ENCODE measurements at regions not wholly inside any gene's neighbourhood (a gene's known extent, or its start where the extent isn't known, plus 50 kb on each side); places are given as distances from the start of the nearest gene placed in this dataset.

DNA sequence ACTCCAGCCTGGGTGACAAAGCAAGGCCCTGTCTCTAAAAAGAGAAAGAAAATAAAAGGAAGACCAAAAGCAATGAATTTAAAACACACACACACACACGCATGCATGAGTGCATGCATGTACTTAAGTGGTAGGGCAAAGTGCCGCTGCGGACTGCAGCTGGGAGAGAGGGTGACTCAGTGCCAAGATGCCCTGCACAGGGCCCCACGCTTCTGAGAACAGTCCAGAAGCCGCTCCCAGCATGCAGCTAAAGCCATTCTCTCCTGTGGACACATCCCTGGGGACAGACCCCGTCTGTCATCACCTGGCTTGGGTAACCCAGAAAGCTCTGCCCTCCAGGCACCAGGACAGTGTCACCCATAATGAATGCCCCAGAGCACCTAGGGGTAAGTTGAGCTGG, 61.0 kb upstream of the MYL10 start:
- peak in 1 of 2 donors; percentile 77 for DNase-seq
- Histone ChIP-seq H3K27ac (no peak overlapping the region), H3K27me3 (peaks cover 0 to 11% (median 0%) of the 10 kb centered on the region in 3 donors), H3K36me3 (no peaks in the 10 kb centered on the region), H3K4me1 (peaks cover 8 to 23% (median 9%) of the 10 kb centered on the region in 4 donors), H3K9me3 (no peaks in the 10 kb centered on the region), H3K4me3 (no peak overlapping the region)
- TF ChIP-seq EP300 (IDR thresholded peaks at IDR 0.05) = no peak
- no peak for TF ChIP-seq POLR2A (IDR thresholded peaks at IDR 0.05)
- TF ChIP-seq POLR2AphosphoS5 (IDR thresholded peaks at IDR 0.05) = no peak
- no peak for TF ChIP-seq CTCF (IDR thresholded peaks at IDR 0.05)
- 42 to 51% (median 50%) methylated on average over 5 to 6 of the region's 6 CpGs for WGBS, 5 donors
- intact Hi-C loops (cut with DNase I; ENCODE audit: low total_unique reads) = loop anchor here (10.0 kb wide), 2 partner anchors 55 to 115 kb away; no protein-coding TSS in a partner anchor

DNA sequence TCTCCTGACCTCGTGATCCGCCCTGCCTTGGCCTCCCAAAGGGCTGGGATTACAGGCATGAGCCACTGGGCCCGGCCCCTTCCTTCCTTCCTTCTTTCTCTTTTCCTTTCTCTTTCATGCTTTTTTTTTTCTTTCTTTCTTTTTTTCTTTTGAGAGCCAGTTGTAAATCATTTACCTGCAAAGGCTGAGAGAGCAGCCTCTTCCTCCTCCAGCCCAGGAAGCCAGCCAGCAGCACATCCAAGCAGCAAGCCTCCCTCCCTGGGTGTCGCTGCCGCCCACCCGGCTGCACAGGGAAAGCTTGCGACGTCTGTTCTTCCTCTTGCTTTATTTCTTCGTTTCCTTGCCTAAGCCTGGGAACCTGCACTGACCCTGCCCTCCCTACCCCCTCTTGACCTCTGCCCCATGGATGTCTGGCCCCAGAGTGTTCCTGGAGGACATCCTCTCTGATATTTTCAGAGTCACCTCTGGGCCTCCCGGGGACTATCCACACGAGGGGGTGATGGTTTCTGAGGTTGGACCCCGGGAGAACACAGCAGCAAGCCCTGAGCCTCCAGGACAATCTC, 62.8 kb upstream of the MYL10 start:
- no peak overlapping the region for H3K4me3 ChIP-seq
- TF ChIP-seq EP300 (IDR thresholded peaks at IDR 0.05) (no peak), POLR2A (IDR thresholded peaks at IDR 0.05) (no peak), CTCF (IDR thresholded peaks at IDR 0.05) (no peak)
- peak; percentile 39 to 78 for DNase-seq
- intact Hi-C loops (cut with DNase I; ENCODE audit: low total_unique reads) = loop anchor here (10.0 kb wide), 2 partner anchors 53 to 113 kb away; no protein-coding TSS in a partner anchor
- H3K27me3 ChIP-seq = peaks cover 0 to 17% (median 0%) of the 10 kb centered on the region in 3 donors
- no peaks in the 10 kb centered on the region for H3K36me3 ChIP-seq
- H3K27ac ChIP-seq = peak overlapping the region in 1 of 5 donors; percentile 53
- peaks cover 8 to 23% (median 9%) of the 10 kb centered on the region in 4 donors for H3K4me1 ChIP-seq
- 17 to 37% (median 26%) methylated on average over 12 of the region's 12 CpGs for WGBS, 5 donors
- H3K9me3 ChIP-seq = no peaks in the 10 kb centered on the region

DNA sequence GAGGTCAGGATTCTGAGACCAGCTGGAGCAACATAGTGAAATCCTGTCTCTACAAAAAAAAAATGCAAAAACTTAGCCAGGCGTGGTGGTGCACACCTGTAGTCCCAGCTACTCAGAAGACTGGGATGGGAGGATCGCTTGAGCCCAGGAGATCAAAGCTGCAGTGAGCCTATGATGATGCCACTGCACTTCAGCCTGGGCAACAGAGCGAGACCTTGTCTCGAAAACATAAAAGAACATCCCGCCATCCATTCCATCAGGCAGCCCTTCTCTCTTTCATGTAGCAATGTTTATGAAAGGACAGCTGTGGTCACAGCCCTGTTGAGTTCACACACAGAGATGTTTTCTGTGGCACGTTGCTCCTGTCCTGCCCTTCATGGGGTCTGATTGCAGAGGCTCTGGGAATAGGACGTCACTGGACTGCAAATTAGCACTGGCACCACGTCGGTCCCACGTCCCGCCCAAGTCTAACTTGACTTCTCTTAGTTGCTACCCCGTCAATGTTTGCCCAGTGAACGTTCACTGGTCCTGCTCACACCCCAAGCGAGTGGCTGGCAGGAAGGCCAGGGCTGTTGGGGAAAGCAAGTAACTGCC, 64.5 kb upstream of the MYL10 start:
- 45 to 63% (median 58%) methylated on average over 14 of the region's 14 CpGs for WGBS, 5 donors
- no peaks in the 10 kb centered on the region for H3K36me3 ChIP-seq
- DNase-seq = no peak
- H3K4me1 ChIP-seq = peaks cover 1 to 16% (median 2%) of the 10 kb centered on the region in 4 donors
- H3K27ac ChIP-seq = no peak overlapping the region
- intact Hi-C loops (cut with DNase I; ENCODE audit: low total_unique reads) = loop anchor here (10.0 kb wide), 2 partner anchors 51 to 111 kb away; no protein-coding TSS in a partner anchor
- H3K9me3 ChIP-seq = no peaks in the 10 kb centered on the region
- no peak overlapping the region for H3K4me3 ChIP-seq
- no peak for TF ChIP-seq CTCF (IDR thresholded peaks at IDR 0.05)
- TF ChIP-seq EP300 (IDR thresholded peaks at IDR 0.05) = no peak
- no peak for TF ChIP-seq POLR2AphosphoS5 (IDR thresholded peaks at IDR 0.05)
- no peak for TF ChIP-seq POLR2A (IDR thresholded peaks at IDR 0.05)
- peaks cover 0 to 18% (median 0%) of the 10 kb centered on the region in 3 donors for H3K27me3 ChIP-seq

GRCh38 chr7:101698964-101699363, 69.9 kb upstream of the MYL10 start:
- Histone ChIP-seq H3K4me1 (no peaks in the 10 kb centered on the region), H3K27ac (no peak overlapping the region), H3K9me3 (no peaks in the 10 kb centered on the region), H3K27me3 (peaks cover 0 to 49% (median 0%) of the 10 kb centered on the region in 3 donors), H3K36me3 (no peaks in the 10 kb centered on the region), H3K4me3 (no peak overlapping the region)
- DNase-seq = no peak
- intact Hi-C loops (cut with DNase I; ENCODE audit: low total_unique reads) = loop anchor here (10.0 kb wide), 2 partner anchors 46 to 106 kb away; no protein-coding TSS in a partner anchor
- 77 to 92% (median 84%) methylated on average over 4 to 11 of the region's 11 CpGs for whole genome bisulfite sequencing, 5 donors
- TF ChIP-seq POLR2AphosphoS5 (IDR thresholded peaks at IDR 0.05) (no peak), EP300 (IDR thresholded peaks at IDR 0.05) (no peak), POLR2A (IDR thresholded peaks at IDR 0.05) (no peak), CTCF (IDR thresholded peaks at IDR 0.05) (no peak)
